Skin of body (tissue), 1 donor: ENCODE measurements at regions not wholly inside any gene's neighbourhood (a gene's known extent, or its start where the extent isn't known, plus 50 kb on each side); places are given as distances from the start of the nearest gene placed in this dataset.

Experiments used
- DNase-seq: peaks from one replicate; lab custom pipeline; 2025; lab: John Stamatoyannopoulos, UW

DNA sequence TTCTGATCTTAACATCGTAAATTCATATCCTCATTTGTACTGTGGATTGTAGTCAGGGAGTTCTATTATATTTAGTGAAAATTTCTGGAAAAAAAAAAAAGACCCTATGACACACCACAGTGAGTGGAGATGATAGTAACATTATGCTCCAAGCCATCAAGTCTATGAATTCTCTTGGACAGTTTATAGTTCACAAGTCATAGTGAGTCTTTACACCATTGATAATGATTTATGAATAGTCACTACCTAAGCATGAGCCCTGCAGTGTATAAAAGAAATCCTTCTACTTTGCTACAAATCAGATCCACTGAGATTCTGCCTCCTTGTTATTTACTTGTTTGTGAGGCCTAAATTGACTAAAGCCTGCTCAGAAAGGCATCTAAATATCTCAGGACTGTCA, 772.2 kb upstream of the NOVA1 start:
- no peak for DNase-seq

DNA sequence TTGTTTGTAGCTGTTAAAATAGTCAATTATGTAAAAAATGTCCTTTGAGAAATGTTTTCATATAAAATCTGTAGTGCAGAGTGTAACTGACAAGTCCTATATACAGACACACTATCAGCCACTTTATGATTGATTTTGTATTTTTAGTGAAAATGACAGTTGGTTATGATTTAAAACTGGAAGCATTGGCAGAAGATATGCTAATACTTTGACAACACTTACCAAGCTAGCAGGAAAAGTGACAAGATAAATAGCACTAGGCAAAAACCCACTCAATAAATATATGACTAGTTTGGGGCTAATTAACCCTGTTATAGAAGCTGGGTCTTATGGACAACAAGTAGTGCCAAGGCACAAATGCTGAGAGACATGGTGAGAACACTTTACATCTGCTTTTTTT, 772.9 kb upstream of the NOVA1 start:
- no peak for DNase-seq

DNA sequence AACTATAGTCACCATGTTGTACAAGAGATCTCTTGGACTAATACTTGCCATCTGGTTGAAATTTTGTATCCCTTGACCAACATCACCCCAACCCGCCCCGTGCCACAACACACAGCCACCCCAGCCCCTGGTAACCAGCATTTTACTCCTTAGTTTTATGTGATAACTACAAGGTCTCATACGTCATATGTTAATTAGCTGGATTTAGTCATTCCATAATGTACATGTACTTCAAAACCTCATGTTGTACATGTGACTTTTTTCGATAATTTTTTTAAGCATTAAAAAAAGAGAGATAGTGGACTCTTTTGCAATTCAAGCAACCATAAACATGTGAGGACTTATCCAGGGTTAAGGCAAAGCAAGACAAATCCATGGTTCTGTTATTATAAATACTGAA, 773.4 kb upstream of the NOVA1 start:
- DNase-seq: no peak

DNA sequence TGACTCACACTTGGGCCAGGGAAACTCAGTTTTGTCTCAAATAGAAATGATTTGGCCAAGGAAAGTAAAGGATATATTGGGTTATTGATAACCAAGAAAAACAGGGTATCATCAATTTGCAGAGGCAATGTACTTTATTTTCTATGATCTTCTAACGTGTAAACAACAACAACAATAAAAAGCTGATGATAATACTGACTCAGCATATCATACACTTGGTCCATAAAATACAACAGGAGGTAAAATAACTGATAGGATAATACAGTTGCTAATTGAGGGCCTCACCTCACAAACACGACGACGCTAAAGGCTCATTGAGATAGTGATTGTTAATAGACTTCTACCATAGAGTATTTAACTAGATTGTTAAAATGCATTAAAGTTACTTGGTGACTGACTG, 774.0 kb upstream of the NOVA1 start:
- DNase-seq: no peak

DNA sequence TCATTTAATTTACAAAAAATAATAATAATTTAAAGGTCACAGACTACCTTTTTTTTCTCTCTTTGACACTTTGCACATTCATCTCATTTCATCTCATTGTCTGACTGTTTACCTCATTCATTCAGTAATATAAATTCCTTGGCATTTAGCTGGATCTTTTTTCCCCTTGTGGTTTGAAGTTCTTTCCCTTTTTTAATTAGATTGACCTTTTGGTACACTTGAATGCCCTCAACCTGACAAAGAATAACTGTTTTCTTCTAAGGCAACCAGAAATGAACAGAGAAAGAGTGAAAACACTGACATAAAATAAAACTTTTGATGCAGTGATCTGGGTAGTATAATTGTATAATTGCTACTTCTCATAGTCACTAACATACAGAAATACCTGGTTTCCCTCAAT, 774.9 kb upstream of the NOVA1 start:
- DNase-seq: no peak

DNA sequence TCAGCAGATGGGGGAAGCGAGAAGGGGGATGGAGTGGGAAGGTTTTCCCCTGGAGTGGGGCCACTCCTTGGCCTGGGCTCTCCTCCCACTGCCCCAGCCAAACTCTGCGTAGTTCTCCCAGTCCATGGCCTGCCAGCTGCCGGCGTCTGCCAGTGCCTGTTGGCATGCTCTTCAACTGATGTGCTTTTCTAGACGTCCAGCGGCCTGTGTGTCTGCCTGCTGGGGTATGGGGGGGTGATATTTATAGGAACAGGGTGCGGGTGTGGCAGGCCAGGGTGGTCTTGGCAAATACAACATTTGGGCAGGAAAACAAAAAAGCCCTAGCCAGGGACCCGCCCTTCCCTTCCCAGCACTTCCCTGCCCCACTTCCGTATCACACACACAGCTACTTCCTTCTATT, 786.3 kb upstream of the NOVA1 start:
- DNase-seq: no peak

DNA sequence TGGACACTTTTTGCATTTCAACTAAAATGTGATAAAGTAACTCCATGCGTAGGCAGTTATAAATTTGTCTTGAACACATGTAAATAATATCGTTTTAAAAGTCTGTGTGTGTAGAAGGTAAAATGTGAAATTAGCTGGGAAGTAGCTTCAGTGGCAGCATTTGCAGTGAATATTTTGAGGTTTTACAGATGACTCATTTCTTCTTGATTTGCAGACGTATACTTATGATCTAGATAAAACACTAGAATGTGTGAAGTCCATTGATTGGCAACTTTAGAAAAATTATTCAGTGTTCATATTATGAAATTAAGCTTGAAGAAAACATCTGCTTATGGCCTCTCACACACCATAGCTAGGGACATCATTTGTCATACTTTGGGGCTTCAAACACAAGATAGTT, 788.6 kb upstream of the NOVA1 start:
- DNase-seq: no peak

DNA sequence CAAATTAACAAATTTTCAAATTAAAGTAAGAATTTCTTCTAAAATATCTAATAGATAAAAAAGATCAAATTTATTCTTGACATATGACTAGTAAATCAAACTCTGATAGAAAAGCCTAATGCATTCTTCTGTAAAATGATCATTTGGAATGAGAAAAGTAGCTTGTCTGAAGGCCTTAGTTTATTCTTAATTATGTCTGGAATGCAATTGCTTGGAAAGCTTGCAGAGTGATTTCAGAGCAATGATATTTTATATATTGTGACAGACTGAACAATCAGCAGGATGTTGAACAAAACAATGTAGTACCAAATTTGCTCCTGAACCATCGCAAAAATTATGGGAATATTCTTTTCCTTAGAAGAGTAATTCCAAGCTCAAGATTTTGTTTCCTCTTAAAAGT, 789.6 kb upstream of the NOVA1 start:
- no peak for DNase-seq

DNA sequence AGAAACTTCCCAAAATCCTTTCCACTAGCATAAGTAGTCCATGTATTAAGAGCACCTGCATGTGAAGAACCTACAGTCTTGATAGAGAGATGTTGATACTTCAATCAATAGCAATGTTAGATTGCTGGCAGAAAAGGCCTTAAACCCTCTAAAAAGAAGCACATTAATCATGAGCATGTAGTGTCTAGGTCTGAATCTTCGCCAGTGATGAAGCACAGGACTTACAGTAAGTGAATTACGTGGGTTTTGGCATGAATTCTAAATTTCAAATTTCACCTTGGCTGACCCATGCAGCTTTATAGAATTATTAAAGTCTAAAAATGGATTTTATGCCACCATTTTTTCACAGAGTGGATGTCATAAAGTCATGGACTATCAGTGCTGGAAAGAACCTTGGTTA, 791.6 kb upstream of the NOVA1 start:
- DNase-seq: no peak

DNA sequence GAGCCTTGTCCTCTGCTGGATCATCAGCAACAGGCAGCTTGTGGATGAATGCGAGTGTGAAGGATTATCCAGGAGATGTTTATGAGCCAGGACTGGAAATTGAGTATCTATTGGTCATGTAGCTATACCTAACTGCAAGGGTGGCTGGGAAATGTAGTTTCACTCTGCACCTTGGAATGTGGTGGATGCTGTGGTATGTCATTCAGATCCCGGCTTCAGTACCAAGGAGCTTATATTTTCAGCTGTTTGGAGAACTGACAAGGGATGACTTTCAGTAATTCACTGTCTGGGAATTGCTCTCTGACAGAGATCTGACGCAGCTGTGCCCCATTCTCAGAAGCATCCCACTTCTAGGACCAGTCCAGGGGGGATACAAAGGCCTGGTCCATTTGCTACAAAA, 792.3 kb upstream of the NOVA1 start:
- no peak for DNase-seq

DNA sequence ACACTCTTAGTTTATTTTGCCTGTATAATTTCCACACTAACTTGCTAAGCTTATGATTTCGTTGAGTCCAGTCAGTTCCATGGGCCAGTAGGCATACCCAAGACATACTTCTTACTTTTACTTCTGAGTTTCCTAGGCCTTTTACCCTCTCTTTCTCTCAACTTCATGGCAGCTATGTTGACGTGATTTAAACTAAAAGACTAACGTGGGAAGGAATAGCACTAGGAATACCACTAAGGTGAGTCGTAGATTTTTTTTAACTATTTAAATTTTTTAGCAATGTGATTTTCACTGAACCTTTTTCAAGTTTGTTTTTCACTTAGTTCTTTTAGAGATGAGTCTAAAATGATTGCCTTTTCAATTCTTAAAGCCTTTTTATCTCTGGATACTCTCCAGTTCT, 793.5 kb upstream of the NOVA1 start:
- DNase-seq: no peak

DNA sequence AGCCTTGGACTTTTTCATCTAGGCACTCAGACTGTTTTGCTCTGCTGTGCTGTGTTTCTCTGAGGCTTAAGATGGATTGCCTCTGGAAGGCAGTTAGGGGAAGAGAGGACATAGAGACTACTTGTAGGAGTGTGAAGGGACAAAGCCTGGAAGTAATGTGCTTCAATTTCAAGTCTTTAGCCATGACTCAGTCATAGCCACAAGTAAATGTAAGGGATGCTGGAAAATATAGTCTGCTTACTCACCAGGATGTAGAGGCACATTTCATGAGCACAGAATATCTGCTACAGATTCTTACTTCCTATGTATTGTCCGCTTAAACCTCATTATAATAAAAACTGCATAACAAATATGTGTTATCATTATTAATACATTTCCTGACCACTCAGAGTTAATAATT, 794.3 kb upstream of the NOVA1 start:
- no peak for DNase-seq

DNA sequence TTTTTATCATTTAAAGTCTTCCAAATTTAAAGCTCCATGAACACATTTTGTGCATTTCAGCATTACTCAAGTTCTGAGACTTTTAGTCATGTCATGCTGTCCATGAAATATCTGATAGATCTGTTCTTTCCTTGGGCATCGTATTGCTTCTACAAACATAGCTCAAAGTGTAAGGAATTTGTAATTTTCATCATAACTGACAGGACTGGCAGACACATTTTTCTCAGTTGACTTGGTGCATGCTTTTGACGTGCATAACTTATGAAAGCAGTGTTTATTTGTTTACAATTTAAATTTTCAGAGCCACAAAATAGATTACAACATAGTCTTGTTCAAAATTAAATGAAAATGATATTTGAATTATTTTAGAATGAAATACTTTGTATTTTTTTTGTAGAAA, 812.1 kb upstream of the NOVA1 start:
- no peak for DNase-seq

DNA sequence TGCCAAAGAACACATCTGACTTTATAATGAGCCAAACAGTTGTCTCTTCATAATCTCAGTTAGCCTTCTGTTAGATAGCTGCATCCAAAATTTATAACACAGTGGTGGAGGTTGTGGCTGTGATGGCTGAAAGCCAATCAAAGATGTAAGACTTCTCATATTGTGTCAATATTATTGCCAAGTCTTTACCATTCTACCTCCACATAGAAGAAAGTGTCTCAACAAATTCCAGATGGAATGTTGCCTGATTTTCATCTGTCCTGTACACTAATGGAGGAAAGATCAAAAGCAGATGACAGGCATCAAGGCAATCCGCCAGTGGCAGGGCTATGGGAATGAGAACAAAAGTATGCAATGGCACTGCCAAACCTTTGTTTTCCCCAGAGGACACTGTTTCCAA, 813.1 kb upstream of the NOVA1 start:
- no peak for DNase-seq

DNA sequence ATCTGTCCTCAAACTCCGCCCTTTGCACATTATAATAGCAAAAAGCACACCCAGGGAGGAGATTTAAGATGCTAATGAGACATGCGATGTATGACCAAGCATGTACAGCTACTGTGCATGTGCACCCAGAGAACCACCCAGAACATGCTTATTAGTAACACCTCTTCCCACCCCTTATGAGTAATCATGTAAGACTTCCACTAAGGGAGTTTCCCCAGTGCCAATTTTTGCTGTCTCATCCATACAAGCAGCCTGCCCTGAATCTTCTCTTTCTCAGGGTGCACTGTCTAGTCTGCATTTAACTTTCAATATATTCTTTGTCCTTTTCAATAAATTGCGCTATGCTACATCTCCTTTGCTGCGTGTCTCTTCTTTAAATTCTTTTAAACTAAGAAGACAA, 830.0 kb upstream of the NOVA1 start:
- DNase-seq: no peak

DNA sequence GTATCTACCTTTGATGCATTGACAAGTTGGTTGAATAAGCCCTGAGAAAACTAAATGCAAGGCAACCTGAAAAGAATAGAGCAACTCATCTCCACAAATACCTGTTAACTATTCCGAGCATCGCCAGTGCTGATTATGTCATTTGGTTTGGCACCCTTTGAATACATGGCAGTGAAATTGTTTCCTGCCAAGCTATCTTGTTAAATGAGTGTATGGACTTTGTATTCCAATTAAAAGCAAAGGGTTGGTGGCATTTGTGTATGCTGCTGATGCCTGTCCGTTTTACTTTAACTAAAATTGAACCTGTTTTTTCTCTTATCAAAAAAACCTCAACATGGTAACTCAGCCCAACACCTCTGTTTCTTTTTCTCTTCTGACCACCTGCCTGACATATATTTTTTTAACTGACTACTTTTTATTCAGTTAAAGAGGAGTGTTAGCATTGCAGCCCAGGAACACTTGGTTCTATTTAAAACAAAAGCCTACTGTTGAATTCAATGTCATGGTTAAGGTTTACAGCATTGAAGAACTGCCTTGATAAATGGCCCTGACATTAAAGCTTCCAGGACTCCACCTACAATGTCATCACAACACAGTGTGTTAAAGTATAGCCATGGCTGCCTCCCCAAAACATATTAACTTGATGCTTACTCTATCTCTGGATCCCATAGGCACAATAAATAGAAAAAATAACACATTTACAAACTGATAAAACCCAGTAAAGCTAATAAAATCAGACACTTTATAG, 838.3 kb upstream of the NOVA1 start:
- DNase-seq: no peak

DNA sequence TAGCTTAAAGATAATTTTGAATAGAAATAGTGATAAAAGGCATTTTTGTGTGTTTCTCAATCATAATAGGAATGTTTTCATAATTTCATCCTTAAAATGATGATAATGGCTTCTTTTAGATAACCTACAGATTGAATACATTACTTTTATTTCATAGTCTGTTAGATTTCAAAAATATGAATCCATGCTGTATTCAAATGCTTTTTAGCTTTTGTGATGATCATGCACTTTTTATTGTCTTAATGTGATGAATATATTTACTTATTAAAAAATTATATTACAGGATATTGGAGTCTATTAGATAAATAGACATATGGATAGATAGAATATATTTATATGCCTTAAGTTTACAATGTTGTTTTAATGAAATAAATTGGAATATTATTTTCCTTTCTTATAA, 886.8 kb upstream of the NOVA1 start:
- no peak for DNase-seq

DNA sequence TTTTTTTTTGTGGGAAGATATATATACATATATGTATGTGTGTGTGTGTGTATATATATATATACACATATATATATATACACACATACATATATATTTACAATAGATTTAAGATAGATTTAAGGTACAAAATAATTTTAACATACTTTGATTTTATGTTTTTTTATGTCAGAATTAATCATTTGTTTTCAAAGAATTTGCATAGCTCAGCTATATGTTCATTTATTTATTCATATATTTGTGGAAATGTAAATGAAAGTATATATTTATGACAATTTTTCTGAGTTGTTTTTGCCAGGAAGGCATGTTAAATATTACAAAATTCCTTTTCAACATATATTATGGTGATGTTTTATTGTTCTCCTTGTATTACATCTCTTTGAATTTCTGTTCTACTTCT, 887.4 kb upstream of the NOVA1 start:
- no peak for DNase-seq

DNA sequence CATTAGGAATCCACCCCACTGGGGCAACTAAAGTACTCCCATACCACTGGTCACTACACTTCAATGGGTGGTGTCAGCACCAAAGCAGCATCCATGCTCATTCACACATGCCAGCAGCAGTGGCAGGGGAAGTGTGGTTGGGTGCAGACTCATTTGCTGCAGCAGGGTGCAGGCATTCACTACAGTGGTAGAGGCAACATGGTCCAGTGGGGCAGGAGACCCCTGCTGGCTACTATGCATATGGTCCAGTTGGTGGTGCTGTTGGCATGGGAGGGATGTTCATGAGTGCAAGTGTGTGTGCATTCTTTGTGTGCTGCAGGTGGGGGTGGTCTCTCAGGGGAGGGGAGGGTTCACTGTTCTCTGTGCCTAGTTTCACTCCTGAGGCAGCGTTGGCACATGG, 908.4 kb upstream of the NOVA1 start:
- DNase-seq: no peak

DNA sequence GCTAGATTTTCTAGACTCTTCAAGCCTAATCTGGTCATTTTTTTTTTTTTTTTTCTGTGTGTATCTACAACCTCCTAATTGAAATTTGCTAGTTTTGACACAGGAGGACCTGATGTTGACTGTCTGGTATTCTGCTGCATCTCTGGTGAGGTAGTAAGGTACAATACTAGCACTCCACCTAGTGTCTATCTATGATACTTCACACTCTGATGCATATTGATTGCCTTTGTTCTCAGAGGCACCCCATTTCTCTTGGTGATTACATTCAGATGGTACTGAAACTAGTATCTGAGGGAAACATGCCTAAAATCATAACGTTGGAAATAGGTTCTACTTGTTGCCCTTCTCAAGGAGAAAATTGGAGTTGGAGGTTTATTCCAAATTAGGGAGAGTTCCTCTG, 930.5 kb upstream of the NOVA1 start:
- DNase-seq: peak; percentile 1

DNA sequence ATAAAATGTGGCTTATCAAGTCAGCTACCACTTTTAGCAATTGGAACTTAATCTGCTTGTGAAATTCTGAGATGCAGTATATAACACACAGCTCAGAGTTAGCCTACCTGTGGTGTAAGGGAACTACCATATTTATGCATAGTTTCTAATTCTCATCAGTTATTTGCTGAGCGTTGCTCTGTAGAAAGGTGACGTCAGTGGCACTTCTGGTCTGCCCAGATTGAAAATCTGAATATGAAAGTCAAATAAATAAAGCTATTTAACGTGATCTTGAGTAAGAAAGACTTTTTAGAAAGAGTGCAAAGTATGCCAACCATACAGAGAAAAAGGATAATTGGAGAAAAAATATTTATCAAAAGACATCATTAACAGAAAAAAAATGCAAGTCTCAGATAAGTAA, 938.9 kb upstream of the NOVA1 start:
- DNase-seq: no peak

DNA sequence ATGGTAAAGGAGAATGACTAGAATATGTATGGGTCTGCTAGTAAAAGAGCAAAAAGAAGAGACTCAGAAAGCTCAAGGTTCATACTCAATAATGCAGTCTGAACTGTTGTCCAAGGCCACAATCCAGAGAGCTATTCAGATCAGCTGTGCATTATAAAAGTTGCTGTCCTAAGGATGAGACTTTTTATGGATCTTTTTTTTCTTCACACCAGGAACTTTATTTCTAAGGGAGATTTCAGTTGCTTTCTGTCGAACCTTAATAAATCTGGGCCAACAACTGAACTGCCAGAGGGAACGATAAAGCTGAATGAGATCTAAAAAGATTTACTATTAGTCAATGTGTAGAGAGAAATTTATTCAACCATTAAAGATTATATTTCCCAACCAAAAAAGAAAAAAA, 948.3 kb upstream of the NOVA1 start:
- no peak for DNase-seq

DNA sequence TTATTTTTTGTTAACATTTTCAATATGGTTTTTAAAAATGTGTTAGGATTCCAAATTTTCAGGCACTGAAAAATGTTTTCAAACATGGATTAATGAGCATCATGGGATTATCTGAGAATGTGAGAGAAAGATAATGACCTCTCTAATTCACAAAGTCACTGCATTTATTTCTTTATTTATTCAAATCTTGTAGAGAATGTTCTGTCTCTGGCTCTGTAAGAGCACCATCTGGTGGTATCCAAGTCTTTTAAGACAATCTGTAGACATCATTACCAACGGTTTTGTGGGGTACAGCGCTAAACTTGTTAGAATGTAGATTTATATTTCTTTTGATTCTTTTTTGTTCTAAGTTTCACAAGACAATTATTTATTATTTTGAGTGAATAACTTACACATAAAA, 956.0 kb upstream of the NOVA1 start:
- peak; percentile 26 for DNase-seq

DNA sequence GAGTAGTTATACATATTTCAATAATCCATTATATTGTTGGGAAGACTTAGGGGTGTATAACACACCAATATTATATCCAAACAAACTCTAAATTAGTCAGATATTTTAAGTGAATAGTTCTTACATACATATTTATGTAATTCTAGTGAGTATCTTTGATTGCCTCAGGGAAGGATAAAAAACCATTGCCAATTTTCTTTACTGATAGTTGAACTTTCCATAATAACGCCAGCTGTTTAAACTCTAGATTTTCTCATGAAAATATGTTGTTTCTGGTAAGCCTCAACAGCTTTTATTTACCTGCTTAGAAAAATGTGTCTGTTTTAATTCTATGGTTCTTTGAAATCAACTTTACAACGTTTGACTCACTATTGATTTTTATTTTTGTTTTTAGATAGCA, 959.6 kb upstream of the NOVA1 start:
- no peak for DNase-seq
